Activated T-cell treated with anti-CD3 and anti-CD28 coated beads, Interleukin-2, amount 50 U/mL, for 72 hours (primary cell): ENCODE measurements at regions not wholly inside any gene's neighbourhood (a gene's known extent, or its start where the extent isn't known, plus 50 kb on each side); places are given as distances from the start of the nearest gene placed in this dataset.

Experiments used
- ATAC-seq, 2 donors: fragments of 150-1000 bp; cut with Tn5 transposase; replicated peaks in 1 of 2; 2 replicates each; pipeline ENCODE4 v1.10.0; 2021; ENCODE audit warnings: moderate library complexity in 2 of 2, mild to moderate bottlenecking in 1 of 2
- DNase-seq, 2 donors: peaks; one replicate each; pipeline ENCODE4 v3.0.0; 2021 to 2022; ENCODE audit warnings: mixed read lengths in 1 of 2
- H3K27ac Mint-ChIP-seq: one replicate; pipeline ENCODE4 v1.8.0; 2022; ENCODE audit warnings: mild to moderate bottlenecking, moderate library complexity, mixed read lengths
- H3K27me3 Mint-ChIP-seq: one replicate; pipeline ENCODE4 v1.8.0; 2022; ENCODE audit warnings: low read depth, mixed read lengths
- H3K36me3 Mint-ChIP-seq, 2 donors: one replicate each; pipeline ENCODE4 v1.8.0; 2022; ENCODE audit warnings: mixed read lengths in 2 of 2, mild to moderate bottlenecking in 1 of 2; ENCODE audit not compliant: insufficient read depth in 2 of 2
- H3K4me1 Mint-ChIP-seq: one replicate; pipeline ENCODE4 v1.8.0; 2022; ENCODE audit warnings: low read depth, mixed read lengths
- H3K4me3 Mint-ChIP-seq, 2 donors: one replicate each; pipeline ENCODE4 v1.8.0; 2022; ENCODE audit warnings: mild to moderate bottlenecking in 2 of 2, mixed read lengths in 2 of 2, moderate library complexity in 2 of 2
- H3K9me3 Mint-ChIP-seq, 2 donors: one replicate each; pipeline ENCODE4 v1.8.0; 2022; ENCODE audit warnings: mixed read lengths in 2 of 2

DNA sequence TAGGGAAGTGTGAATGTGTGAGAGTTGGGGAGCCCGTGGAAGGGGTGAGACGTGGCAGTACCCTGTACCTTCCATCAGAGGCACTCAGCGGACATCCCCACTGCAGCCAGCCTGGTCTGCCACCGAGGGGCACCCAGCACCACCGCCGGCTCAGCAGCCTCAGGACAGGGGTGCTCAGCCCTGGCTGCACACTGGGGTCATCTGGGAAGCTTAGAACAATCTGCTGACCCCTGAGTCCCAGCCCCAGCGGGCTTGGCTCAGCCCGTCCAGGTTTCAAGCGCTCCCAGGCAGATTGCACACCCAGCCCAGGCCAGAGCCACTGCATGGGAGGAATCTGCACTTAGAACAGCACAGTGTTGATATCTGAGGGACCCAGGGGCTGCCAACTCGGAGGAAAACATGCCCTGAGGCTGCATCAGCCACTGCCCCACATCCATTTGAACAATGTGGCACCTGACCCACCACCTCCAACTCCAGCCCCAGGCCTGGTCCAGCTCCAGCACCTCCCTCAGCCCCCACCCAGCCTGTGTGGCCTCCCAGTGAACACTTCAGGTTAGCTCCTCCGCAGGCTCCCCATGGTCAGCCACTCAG is 147.1 kb upstream of the OTOS start:
- DNase-seq = no peak
- no peak overlapping the region for H3K4me3 Mint-ChIP-seq
- peaks cover 12% of the 10 kb centered on the region for H3K27me3 Mint-ChIP-seq
- no peaks in the 10 kb centered on the region for H3K36me3 Mint-ChIP-seq
- ATAC-seq = no peak
- H3K4me1 Mint-ChIP-seq = no peaks in the 10 kb centered on the region
- H3K27ac Mint-ChIP-seq = no peak overlapping the region
- H3K9me3 Mint-ChIP-seq = no peaks in the 10 kb centered on the region

DNA sequence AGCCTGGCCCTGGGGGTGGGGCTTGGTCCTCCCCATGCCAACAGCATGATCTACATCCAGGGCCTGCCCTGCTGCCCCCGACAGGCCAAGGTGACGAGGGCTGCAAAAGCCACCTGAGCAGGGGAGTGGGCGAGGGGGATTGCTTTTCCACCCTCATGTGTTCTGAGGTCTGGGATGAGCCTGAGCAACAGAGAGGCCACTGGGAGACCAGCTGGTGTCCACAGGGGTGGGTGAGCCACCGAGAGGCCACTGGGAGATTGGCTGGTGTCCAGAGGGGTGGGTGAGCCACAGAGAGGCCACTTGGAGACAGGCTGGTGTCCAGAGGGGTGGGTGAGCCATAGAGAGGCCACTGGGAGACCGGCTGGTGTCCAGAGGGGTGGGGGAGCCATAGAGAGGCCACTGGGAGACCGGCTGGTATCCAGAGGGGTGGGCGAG is 147.4 kb upstream of the GPC1 start:
- Mint-ChIP-seq H3K4me1 (no peaks in the 10 kb centered on the region), H3K27me3 (peaks cover 8% of the 10 kb centered on the region), H3K27ac (no peak overlapping the region), H3K36me3 (no peaks in the 10 kb centered on the region), H3K4me3 (no peak overlapping the region), H3K9me3 (no peaks in the 10 kb centered on the region)
- DNase-seq (no peak), ATAC-seq (no peak)

DNA sequence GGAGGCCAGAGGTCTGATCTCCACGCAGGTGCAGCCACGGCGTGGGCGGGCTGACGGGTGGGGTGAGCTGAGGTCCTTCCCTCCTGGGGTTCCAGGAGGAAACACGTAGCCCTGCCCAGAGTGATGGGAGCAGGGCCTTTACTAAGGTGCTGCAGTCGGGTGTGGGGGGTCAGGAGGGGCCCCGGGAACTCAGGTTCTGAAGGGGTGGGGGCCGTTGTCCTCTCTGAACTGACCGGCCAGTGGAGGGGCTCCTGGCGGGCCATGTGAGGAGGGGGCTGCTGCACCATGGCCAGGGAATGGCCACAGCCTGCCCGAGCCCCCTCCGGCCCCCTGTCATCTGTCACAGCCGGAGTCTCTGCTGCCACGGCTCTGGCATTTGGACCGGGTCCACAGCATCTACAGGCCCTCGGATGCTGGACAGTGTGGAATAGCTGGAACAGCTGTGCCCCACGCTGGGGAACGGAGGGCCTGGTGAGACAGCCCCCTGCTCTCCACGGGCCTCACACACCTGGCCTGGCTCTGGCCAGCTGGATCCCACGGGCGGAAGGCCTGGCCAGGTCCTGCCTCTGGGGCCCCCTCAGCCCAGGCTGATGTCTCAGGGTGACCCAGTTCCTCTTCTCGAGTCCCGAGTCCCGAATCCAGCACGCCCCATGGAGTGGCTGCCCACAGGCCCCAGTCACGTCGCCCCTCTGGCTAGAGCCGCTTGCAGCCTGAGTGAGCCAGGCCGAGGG is 145.6 kb upstream of the GPC1 start:
- ATAC-seq (no peak), DNase-seq (no peak)
- Mint-ChIP-seq H3K4me1 (no peaks in the 10 kb centered on the region), H3K27ac (no peak overlapping the region), H3K27me3 (no peaks in the 10 kb centered on the region), H3K4me3 (no peak overlapping the region), H3K9me3 (no peaks in the 10 kb centered on the region), H3K36me3 (no peaks in the 10 kb centered on the region)

GRCh38 chr2:240290432-240291336 is 144.8 kb upstream of the GPC1 start:
- H3K36me3 Mint-ChIP-seq = no peaks in the 10 kb centered on the region
- H3K4me1 Mint-ChIP-seq = no peaks in the 10 kb centered on the region
- no peak overlapping the region for H3K4me3 Mint-ChIP-seq
- DNase-seq (no peak), ATAC-seq (no peak)
- no peaks in the 10 kb centered on the region for H3K9me3 Mint-ChIP-seq
- no peak overlapping the region for H3K27ac Mint-ChIP-seq
- no peaks in the 10 kb centered on the region for H3K27me3 Mint-ChIP-seq

- DNase-seq (no peak), ATAC-seq (no peak)
- Mint-ChIP-seq H3K27me3 (no peaks in the 10 kb centered on the region), H3K9me3 (no peaks in the 10 kb centered on the region), H3K27ac (no peak overlapping the region), H3K4me1 (no peaks in the 10 kb centered on the region), H3K36me3 (no peaks in the 10 kb centered on the region), H3K4me3 (no peak overlapping the region)
Observed at GRCh38 chr2:240291337-240292034, 144.0 kb upstream of the GPC1 start.

- Mint-ChIP-seq H3K9me3 (no peaks in the 10 kb centered on the region), H3K27me3 (no peaks in the 10 kb centered on the region), H3K4me3 (no peak overlapping the region), H3K4me1 (no peaks in the 10 kb centered on the region), H3K36me3 (no peaks in the 10 kb centered on the region), H3K27ac (no peak overlapping the region)
- DNase-seq (no peak), ATAC-seq (no peak)
Observed at GRCh38 chr2:240292035-240292574, 143.4 kb upstream of the GPC1 start.

GRCh38 chr2:240292619-240293525 is 142.6 kb upstream of the GPC1 start:
- Mint-ChIP-seq H3K9me3 (no peaks in the 10 kb centered on the region), H3K4me3 (no peak overlapping the region), H3K27ac (no peak overlapping the region), H3K36me3 (no peaks in the 10 kb centered on the region), H3K4me1 (no peaks in the 10 kb centered on the region), H3K27me3 (no peaks in the 10 kb centered on the region)
- no peak for DNase-seq
- ATAC-seq = no peak

DNA sequence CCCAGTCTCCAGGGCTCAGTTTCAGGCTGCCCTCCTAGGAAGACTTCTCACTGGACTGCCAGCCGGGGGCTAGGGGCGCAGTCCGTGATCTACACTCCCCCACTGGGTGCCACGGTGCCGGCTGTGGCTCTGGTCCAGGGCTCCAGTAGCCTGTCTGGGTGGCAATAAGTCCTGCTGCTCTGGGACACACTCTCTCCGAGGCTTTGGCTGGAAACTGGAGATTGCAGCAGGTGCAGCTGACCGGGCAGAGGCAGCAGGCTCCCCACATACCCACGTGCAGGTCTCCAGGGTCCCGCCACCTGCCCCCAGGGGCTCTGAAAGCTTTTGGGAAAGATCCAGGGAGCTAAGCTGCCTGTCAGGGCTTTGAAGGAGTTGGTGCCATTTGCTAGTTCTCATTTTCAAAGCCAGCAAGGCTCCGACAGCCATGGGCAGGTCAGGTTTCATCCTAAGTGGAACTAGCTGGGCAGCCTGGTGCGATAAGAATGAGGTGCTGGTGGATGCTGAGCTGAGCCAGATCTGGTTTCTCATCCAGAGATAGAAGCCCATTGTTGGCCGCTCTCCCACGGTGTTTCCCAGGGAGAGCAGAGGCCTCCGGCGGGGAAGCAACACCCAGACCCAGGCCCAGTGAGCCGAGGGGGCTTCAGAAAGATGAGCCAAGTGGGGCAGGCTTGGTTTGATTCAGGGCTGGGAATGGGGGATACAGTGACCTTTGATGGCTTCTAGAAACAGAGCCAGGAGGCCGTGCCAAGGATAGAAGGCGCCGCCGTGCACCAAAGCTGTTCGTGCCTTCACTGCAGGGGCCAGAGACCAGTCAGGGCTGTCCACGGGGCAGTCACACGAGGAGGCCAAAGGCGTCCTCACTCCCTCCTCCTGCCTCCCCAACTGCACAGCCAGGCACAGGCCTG is 141.7 kb upstream of the GPC1 start:
- H3K36me3 Mint-ChIP-seq = no peaks in the 10 kb centered on the region
- no peak overlapping the region for H3K27ac Mint-ChIP-seq
- H3K4me3 Mint-ChIP-seq = no peak overlapping the region
- H3K4me1 Mint-ChIP-seq = no peaks in the 10 kb centered on the region
- DNase-seq (no peak), ATAC-seq (no peak)
- H3K27me3 Mint-ChIP-seq = no peaks in the 10 kb centered on the region
- H3K9me3 Mint-ChIP-seq = no peaks in the 10 kb centered on the region

DNA sequence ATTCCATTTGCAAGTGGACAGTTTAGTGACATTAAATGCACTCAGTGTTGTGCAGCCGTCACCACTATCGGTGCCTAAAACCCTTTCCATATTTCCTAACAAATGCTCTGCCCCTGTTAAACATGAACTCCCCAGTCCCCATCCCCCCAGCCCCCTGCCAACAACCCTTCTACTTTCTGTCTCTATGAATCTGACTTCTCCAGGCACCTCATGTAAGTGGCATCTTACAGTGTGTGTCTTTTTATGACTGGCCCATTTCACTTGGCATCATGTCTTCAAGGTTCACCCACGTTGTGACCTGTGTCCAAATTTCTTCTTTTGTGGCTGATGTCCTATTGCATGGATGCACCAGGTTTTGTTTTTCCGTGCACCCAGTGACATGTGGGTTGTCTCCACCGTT is 140.9 kb upstream of the GPC1 start:
- H3K4me3 Mint-ChIP-seq = no peak overlapping the region
- DNase-seq (no peak), ATAC-seq (no peak)
- H3K27me3 Mint-ChIP-seq = no peaks in the 10 kb centered on the region
- H3K9me3 Mint-ChIP-seq = no peaks in the 10 kb centered on the region
- H3K4me1 Mint-ChIP-seq = no peaks in the 10 kb centered on the region
- no peaks in the 10 kb centered on the region for H3K36me3 Mint-ChIP-seq
- H3K27ac Mint-ChIP-seq = no peak overlapping the region

GRCh38 chr2:240295256-240296103 is 140.0 kb upstream of the GPC1 start:
- no peaks in the 10 kb centered on the region for H3K27me3 Mint-ChIP-seq
- H3K4me3 Mint-ChIP-seq = no peak overlapping the region
- DNase-seq (no peak), ATAC-seq (no peak)
- H3K36me3 Mint-ChIP-seq = no peaks in the 10 kb centered on the region
- H3K9me3 Mint-ChIP-seq = no peaks in the 10 kb centered on the region
- no peaks in the 10 kb centered on the region for H3K4me1 Mint-ChIP-seq
- no peak overlapping the region for H3K27ac Mint-ChIP-seq

DNA sequence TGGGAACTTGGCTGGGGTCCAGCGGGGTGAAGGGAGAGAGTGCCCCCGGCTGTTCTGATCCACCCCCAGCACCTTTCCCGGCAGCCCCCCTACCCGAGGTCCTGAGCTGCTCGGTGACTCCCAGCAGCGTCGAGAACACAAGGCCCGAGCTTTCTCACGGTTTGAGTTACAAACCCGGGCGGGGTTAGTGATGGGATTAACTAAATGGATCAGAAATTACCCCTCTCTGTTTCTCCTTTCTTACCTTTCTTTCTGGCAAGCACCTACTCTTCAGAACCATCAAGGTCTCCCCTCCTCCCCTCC is 139.4 kb upstream of the GPC1 start:
- DNase-seq = no peak
- no peak overlapping the region for H3K27ac Mint-ChIP-seq

More for the DNA sequence above, 139.4 kb upstream of the GPC1 start:
- Mint-ChIP-seq H3K4me3 (no peak overlapping the region), H3K36me3 (no peaks in the 10 kb centered on the region), H3K4me1 (no peaks in the 10 kb centered on the region), H3K27me3 (no peaks in the 10 kb centered on the region), H3K9me3 (no peaks in the 10 kb centered on the region)
- ATAC-seq = no peak
